ENCODE measurements at regions not wholly inside any gene's neighbourhood (a gene's known extent, or its start where the extent isn't known, plus 50 kb on each side); places are given as distances from the start of the nearest gene placed in this dataset.

GRCh38 chr4:184575306-184575705 is 73.9 kb downstream of the CASP3 start:
- no peak overlapping the region for H3K4me3 Mint-ChIP-seq
- H3K4me1 Mint-ChIP-seq: peaks cover 4 to 8% (median 4%) of the 10 kb centered on the region in 4 donors
- no peaks in the 10 kb centered on the region for H3K36me3 Mint-ChIP-seq
- ATAC-seq: peak; percentile 39 to 66
- H3K27me3 Mint-ChIP-seq: no peaks in the 10 kb centered on the region
- no peak overlapping the region for H3K27ac Mint-ChIP-seq
- peaks cover 0 to 5% (median 2%) of the 10 kb centered on the region in 9 donors for H3K9me3 Mint-ChIP-seq
- POLR2A ChIA-PET: no interaction called here
- peak in 2 of 10 donors; percentile 3 to 4 for DNase-seq

- Mint-ChIP-seq H3K27me3 (no peaks in the 10 kb centered on the region), H3K27ac (peak overlapping the region in 4 of 10 donors; percentile 22 to 84 (median 64)), H3K36me3 (no peaks in the 10 kb centered on the region), H3K4me1 (peaks cover 4 to 8% (median 4%) of the 10 kb centered on the region in 4 donors), H3K9me3 (peaks cover 0 to 5% (median 2%) of the 10 kb centered on the region in 9 donors), H3K4me3 (no peak overlapping the region)
- POLR2A ChIA-PET: no interaction called here
- no peak for ATAC-seq
- no peak for DNase-seq
These were observed 74.4 kb downstream of the CASP3 start for GRCh38 chr4:184574861-184575260.

GRCh38 chr4:184573701-184574100 is 75.5 kb downstream of the CASP3 start:
- DNase-seq: no peak
- H3K27me3 Mint-ChIP-seq: no peaks in the 10 kb centered on the region

GRCh38 chr4:184568770-184569169 is 80.5 kb downstream of the CASP3 start:
- peaks cover 0 to 7% (median 3%) of the 10 kb centered on the region in 4 donors for H3K4me1 Mint-ChIP-seq
- POLR2A ChIA-PET: interaction anchor here (0.7 kb wide), 1 partner anchor 163 kb away, joined by 3 read pairs; no protein-coding TSS in a partner anchor
- no peak for DNase-seq
- peaks cover 0 to 1% (median 0%) of the 10 kb centered on the region in 5 donors for H3K27me3 Mint-ChIP-seq
- H3K27ac Mint-ChIP-seq: no peak overlapping the region
- H3K36me3 Mint-ChIP-seq: no peaks in the 10 kb centered on the region
- H3K4me3 Mint-ChIP-seq: no peak overlapping the region
- peaks cover 0 to 2% (median 0%) of the 10 kb centered on the region in 9 donors for H3K9me3 Mint-ChIP-seq
- no peak for ATAC-seq

More at GRCh38 chr4:184573701-184574100, 75.5 kb downstream of the CASP3 start:
- ATAC-seq: no peak
- Mint-ChIP-seq H3K9me3 (peaks cover 0 to 2% (median 0%) of the 10 kb centered on the region in 9 donors), H3K4me3 (no peak overlapping the region), H3K36me3 (no peaks in the 10 kb centered on the region), H3K4me1 (peaks cover 4 to 8% (median 4%) of the 10 kb centered on the region in 4 donors), H3K27ac (no peak overlapping the region)
- POLR2A ChIA-PET: interaction anchor here (0.6 kb wide), 1 partner anchor 70 kb away, joined by 4 read pairs; no protein-coding TSS in a partner anchor

- POLR2A ChIA-PET: interaction anchor here (0.5 kb wide), 1 partner anchor 13 kb away, joined by 3 read pairs; no protein-coding TSS in a partner anchor
- peaks cover 0 to 2% (median 0%) of the 10 kb centered on the region in 9 donors for H3K9me3 Mint-ChIP-seq
These were observed 85.6 kb downstream of the CASP3 start for GRCh38 chr4:184563621-184564020.

GRCh38 chr4:184558996-184559395 is 84.6 kb upstream of the IRF2 start:
- H3K27ac Mint-ChIP-seq: peak overlapping the region in 4 of 10 donors; percentile 26 to 75 (median 60)
- POLR2A ChIA-PET: no interaction called here
- no peak for ATAC-seq
- H3K4me3 Mint-ChIP-seq: no peak overlapping the region
- no peaks in the 10 kb centered on the region for H3K36me3 Mint-ChIP-seq
- no peaks in the 10 kb centered on the region for H3K9me3 Mint-ChIP-seq
- DNase-seq: no peak
- H3K27me3 Mint-ChIP-seq: no peaks in the 10 kb centered on the region
- H3K4me1 Mint-ChIP-seq: peaks cover 0 to 2% (median 0%) of the 10 kb centered on the region in 4 donors

More at GRCh38 chr4:184563621-184564020, 85.6 kb downstream of the CASP3 start:
- ATAC-seq (no peak), DNase-seq (no peak)
- no peak overlapping the region for H3K4me3 Mint-ChIP-seq
- H3K27me3 Mint-ChIP-seq: peaks cover 0 to 1% (median 0%) of the 10 kb centered on the region in 5 donors
- peaks cover 0 to 7% (median 3%) of the 10 kb centered on the region in 4 donors for H3K4me1 Mint-ChIP-seq
- H3K27ac Mint-ChIP-seq: no peak overlapping the region
- no peaks in the 10 kb centered on the region for H3K36me3 Mint-ChIP-seq

GRCh38 chr4:184553891-184554290 is 79.5 kb upstream of the IRF2 start:
- H3K4me1 Mint-ChIP-seq: peaks cover 0 to 2% (median 2%) of the 10 kb centered on the region in 4 donors
- H3K27me3 Mint-ChIP-seq: peaks cover 0 to 1% (median 0%) of the 10 kb centered on the region in 5 donors
- ATAC-seq (no peak), DNase-seq (no peak)
- no peaks in the 10 kb centered on the region for H3K36me3 Mint-ChIP-seq
- no peak overlapping the region for H3K4me3 Mint-ChIP-seq
- POLR2A ChIA-PET: no interaction called here
- no peak overlapping the region for H3K27ac Mint-ChIP-seq
- H3K9me3 Mint-ChIP-seq: no peaks in the 10 kb centered on the region

GRCh38 chr4:184550476-184550875 is 76.1 kb upstream of the IRF2 start:
- H3K4me3 Mint-ChIP-seq: no peak overlapping the region
- H3K4me1 Mint-ChIP-seq: peaks cover 5 to 18% (median 15%) of the 10 kb centered on the region in 4 donors
- peaks cover 0 to 1% (median 0%) of the 10 kb centered on the region in 5 donors for H3K27me3 Mint-ChIP-seq
- ATAC-seq: no peak
- no peaks in the 10 kb centered on the region for H3K9me3 Mint-ChIP-seq
- no peak overlapping the region for H3K27ac Mint-ChIP-seq
- no peak for DNase-seq
- no peaks in the 10 kb centered on the region for H3K36me3 Mint-ChIP-seq
- POLR2A ChIA-PET: no interaction called here

- POLR2A ChIA-PET: no interaction called here
- ATAC-seq: no peak
- Mint-ChIP-seq H3K36me3 (no peaks in the 10 kb centered on the region), H3K4me3 (peak overlapping the region in 6 of 10 donors; percentile 24 to 53 (median 48)), H3K27ac (peak overlapping the region in 4 of 10 donors; percentile 4 to 71 (median 46)), H3K9me3 (no peaks in the 10 kb centered on the region), H3K27me3 (peaks cover 0 to 1% (median 0%) of the 10 kb centered on the region in 5 donors), H3K4me1 (peaks cover 7 to 18% (median 15%) of the 10 kb centered on the region in 4 donors)
- no peak for DNase-seq
These were observed 74.4 kb upstream of the IRF2 start for GRCh38 chr4:184548648-184549341.

- no peak for DNase-seq
- H3K27me3 Mint-ChIP-seq: peaks cover 0 to 1% (median 0%) of the 10 kb centered on the region in 5 donors
- POLR2A ChIA-PET: no interaction called here
- ATAC-seq: no peak
- no peaks in the 10 kb centered on the region for H3K36me3 Mint-ChIP-seq
- H3K4me1 Mint-ChIP-seq: peaks cover 7 to 18% (median 15%) of the 10 kb centered on the region in 4 donors
- H3K9me3 Mint-ChIP-seq: no peaks in the 10 kb centered on the region
- peak overlapping the region in 4 of 10 donors; percentile 4 to 71 (median 46) for H3K27ac Mint-ChIP-seq
- H3K4me3 Mint-ChIP-seq: peak overlapping the region in 5 of 10 donors; percentile 12 to 53 (median 48)
These were observed 73.9 kb upstream of the IRF2 start for GRCh38 chr4:184548316-184548647.

- POLR2A ChIA-PET: no interaction called here
- Mint-ChIP-seq H3K27ac (no peak overlapping the region), H3K4me3 (no peak overlapping the region), H3K9me3 (no peaks in the 10 kb centered on the region), H3K4me1 (peaks cover 7 to 18% (median 15%) of the 10 kb centered on the region in 4 donors), H3K27me3 (no peaks in the 10 kb centered on the region), H3K36me3 (no peaks in the 10 kb centered on the region)
- DNase-seq: no peak
- ATAC-seq: no peak
These were observed 70.5 kb upstream of the IRF2 start for GRCh38 chr4:184544788-184545409.

- Mint-ChIP-seq H3K27ac (no peak overlapping the region), H3K9me3 (no peaks in the 10 kb centered on the region), H3K36me3 (no peaks in the 10 kb centered on the region), H3K4me1 (peaks cover 4 to 9% (median 6%) of the 10 kb centered on the region in 4 donors), H3K27me3 (no peaks in the 10 kb centered on the region), H3K4me3 (no peak overlapping the region)
- DNase-seq: no peak
- POLR2A ChIA-PET: no interaction called here
- ATAC-seq: no peak
These were observed 67.6 kb upstream of the IRF2 start for GRCh38 chr4:184541907-184542306.

- DNase-seq (no peak), ATAC-seq (no peak)
- no peak overlapping the region for H3K27ac Mint-ChIP-seq
- H3K36me3 Mint-ChIP-seq: no peaks in the 10 kb centered on the region
- H3K4me1 Mint-ChIP-seq: peaks cover 12 to 24% (median 19%) of the 10 kb centered on the region in 4 donors
- no peaks in the 10 kb centered on the region for H3K27me3 Mint-ChIP-seq
- no peaks in the 10 kb centered on the region for H3K9me3 Mint-ChIP-seq
- no peak overlapping the region for H3K4me3 Mint-ChIP-seq
- POLR2A ChIA-PET: interaction anchor here (0.8 to 1.5 kb wide), 2 partner anchors 108 to 276 kb away, joined by 3 to 5 read pairs; no protein-coding TSS in a partner anchor
These were observed 66.0 kb upstream of the IRF2 start for GRCh38 chr4:184540307-184540706.
